Activated CD4-positive, CD25-positive, alpha-beta regulatory T cell treated with anti-CD3 and anti-CD28 coated beads, Interleukin-2, amount 50 U/mL, for 16 hours (primary cell): ENCODE measurements at regions not wholly inside any gene's neighbourhood (a gene's known extent, or its start where the extent isn't known, plus 50 kb on each side); places are given as distances from the start of the nearest gene placed in this dataset.
"Not testable (repeated sequence)": the region's sequence is repeated elsewhere in the genome, so short reads cannot be mapped to it uniquely, and the experiment has no call there.

Experiments used
- DNase-seq: peaks from one replicate; pipeline ENCODE4 v3.0.0-alpha.2; 2020; ENCODE audit warnings: low read depth, low spot score

GRCh38 chr2:125353542-125353941 lies 1302.4 kb upstream of the GYPC start:
- not testable (repeated sequence) for DNase-seq

- no peak for DNase-seq
Observed at GRCh38 chr2:125364192-125364983, 1291.6 kb upstream of the GYPC start.

- no peak for DNase-seq
Observed at GRCh38 chr2:125364984-125365265, 1291.0 kb upstream of the GYPC start.

- DNase-seq = no peak
Observed at GRCh38 chr2:125371867-125372266, 1284.1 kb upstream of the GYPC start.

- DNase-seq = no peak
Observed at GRCh38 chr2:125373293-125373692, 1282.7 kb upstream of the GYPC start.

GRCh38 chr2:125386074-125386473 lies 1269.9 kb upstream of the GYPC start:
- no peak for DNase-seq

- no peak for DNase-seq
Observed at GRCh38 chr2:125397535-125398251, 1258.3 kb upstream of the GYPC start.

- DNase-seq = no peak
Observed at GRCh38 chr2:125398738-125399524, 1257.0 kb upstream of the GYPC start.

- DNase-seq = no peak
Observed at GRCh38 chr2:125405816-125406215, 1250.1 kb upstream of the GYPC start.

- no peak for DNase-seq
Observed at GRCh38 chr2:125408874-125409538, 1247.0 kb upstream of the GYPC start.

- no peak for DNase-seq
Observed at GRCh38 chr2:125418483-125418882, 1237.5 kb upstream of the GYPC start.

- not testable (repeated sequence) for DNase-seq
Observed at GRCh38 chr2:125422198-125422770, 1233.7 kb upstream of the GYPC start.

- no peak for DNase-seq
Observed at GRCh38 chr2:125424266-125424785, 1231.6 kb upstream of the GYPC start.

- no peak for DNase-seq
Observed at GRCh38 chr2:125427721-125428315, 1228.1 kb upstream of the GYPC start.

GRCh38 chr2:125444106-125444505 lies 1211.9 kb upstream of the GYPC start:
- no peak for DNase-seq

GRCh38 chr2:125445495-125445894 lies 1210.5 kb upstream of the GYPC start:
- DNase-seq = no peak

- DNase-seq = no peak
Observed at GRCh38 chr2:125450092-125450491, 1205.9 kb upstream of the GYPC start.

GRCh38 chr2:125455110-125455509 lies 1200.8 kb upstream of the GYPC start:
- no peak for DNase-seq

- DNase-seq = no peak
Observed at GRCh38 chr2:125456693-125457363, 1199.1 kb upstream of the GYPC start.

GRCh38 chr2:125471963-125472362 lies 1184.0 kb upstream of the GYPC start:
- DNase-seq = no peak
